WERI-Rb-1 (cell line): ENCODE measurements at regions not wholly inside any gene's neighbourhood (a gene's known extent, or its start where the extent isn't known, plus 50 kb on each side); places are given as distances from the start of the nearest gene placed in this dataset.

Source experiments
- DNase-seq: peaks from one replicate; pipeline ENCODE4 v3.0.0-alpha.2; 2020
- H3K27ac ChIP-seq: fragments of 250-450 bp; sonication (Bioruptor Pico); 2 replicates; pipeline ENCODE4 v1.5.1; 2020; ENCODE audit warnings: mild to moderate bottlenecking, moderate library complexity
- H3K27me3 ChIP-seq: fragments of 250-450 bp; sonication (Bioruptor Pico); 2 replicates; pipeline ENCODE4 v1.5.1; 2021; ENCODE audit warnings: mild to moderate bottlenecking, low read depth, moderate library complexity; ENCODE audit not compliant: insufficient read depth, severe bottlenecking
- H3K36me3 ChIP-seq: fragments of 250-450 bp; sonication (Bioruptor Pico); 2 replicates; pipeline ENCODE4 v1.5.1; 2020; ENCODE audit warnings: mild to moderate bottlenecking, moderate library complexity
- H3K4me3 ChIP-seq: 2 replicates; pipeline ENCODE4 v1.5.1; 2011; ENCODE audit warnings: low read depth, mild to moderate bottlenecking, control low read depth, low read length
- H3K9me3 ChIP-seq: fragments of 250-450 bp; sonication (Bioruptor Pico); 2 replicates; pipeline ENCODE4 v1.5.1; 2021; ENCODE audit warnings: mild to moderate bottlenecking, moderate library complexity; ENCODE audit not compliant: severe bottlenecking
- CTCF ChIP-seq: IDR thresholded peaks from 2 replicates; pipeline ENCODE4 v1.5.1; 2011; ENCODE audit warnings: low read depth, mild to moderate bottlenecking, control low read depth, inconsistent platforms, low read length

- H3K9me3 ChIP-seq = no peaks in the 10 kb centered on the region
- no peak for DNase-seq
- no peaks in the 10 kb centered on the region for H3K27me3 ChIP-seq
- H3K4me3 ChIP-seq = no peak overlapping the region
- H3K27ac ChIP-seq = no peak overlapping the region
- TF ChIP-seq CTCF = no peak
- no peaks in the 10 kb centered on the region for H3K36me3 ChIP-seq
Observed at GRCh38 chr12:24709216-24709615, 239.7 kb downstream of the BCAT1 start.

GRCh38 chr12:24708718-24709117, 240.2 kb downstream of the BCAT1 start:
- Histone ChIP-seq H3K9me3 (no peaks in the 10 kb centered on the region), H3K27ac (no peak overlapping the region), H3K27me3 (no peaks in the 10 kb centered on the region), H3K36me3 (no peaks in the 10 kb centered on the region), H3K4me3 (no peak overlapping the region)
- DNase-seq = no peak
- no peak for TF ChIP-seq CTCF

GRCh38 chr12:24708043-24708442, 240.9 kb downstream of the BCAT1 start:
- Histone ChIP-seq H3K4me3 (no peak overlapping the region), H3K27me3 (no peaks in the 10 kb centered on the region), H3K36me3 (no peaks in the 10 kb centered on the region), H3K27ac (no peak overlapping the region), H3K9me3 (no peaks in the 10 kb centered on the region)
- TF ChIP-seq CTCF = no peak
- no peak for DNase-seq

- H3K36me3 ChIP-seq = no peaks in the 10 kb centered on the region
- H3K27ac ChIP-seq = no peak overlapping the region
- no peaks in the 10 kb centered on the region for H3K27me3 ChIP-seq
- DNase-seq = no peak
- H3K9me3 ChIP-seq = no peaks in the 10 kb centered on the region
- no peak overlapping the region for H3K4me3 ChIP-seq
- TF ChIP-seq CTCF = no peak
Observed at GRCh38 chr12:24707334-24707733, 241.6 kb downstream of the BCAT1 start.

GRCh38 chr12:24705741-24706358, 243.1 kb downstream of the BCAT1 start:
- Histone ChIP-seq H3K9me3 (no peaks in the 10 kb centered on the region), H3K27ac (no peak overlapping the region), H3K4me3 (no peak overlapping the region), H3K36me3 (no peaks in the 10 kb centered on the region), H3K27me3 (no peaks in the 10 kb centered on the region)
- DNase-seq = no peak
- no peak for TF ChIP-seq CTCF

GRCh38 chr12:24705216-24705615, 243.7 kb downstream of the BCAT1 start:
- Histone ChIP-seq H3K27me3 (no peaks in the 10 kb centered on the region), H3K4me3 (no peak overlapping the region), H3K36me3 (no peaks in the 10 kb centered on the region), H3K27ac (no peak overlapping the region), H3K9me3 (no peaks in the 10 kb centered on the region)
- no peak for TF ChIP-seq CTCF
- DNase-seq = no peak
